ENCODE measurements at regions not wholly inside any gene's neighbourhood (a gene's known extent, or its start where the extent isn't known, plus 50 kb on each side); places are given as distances from the start of the nearest gene placed in this dataset.

DNA sequence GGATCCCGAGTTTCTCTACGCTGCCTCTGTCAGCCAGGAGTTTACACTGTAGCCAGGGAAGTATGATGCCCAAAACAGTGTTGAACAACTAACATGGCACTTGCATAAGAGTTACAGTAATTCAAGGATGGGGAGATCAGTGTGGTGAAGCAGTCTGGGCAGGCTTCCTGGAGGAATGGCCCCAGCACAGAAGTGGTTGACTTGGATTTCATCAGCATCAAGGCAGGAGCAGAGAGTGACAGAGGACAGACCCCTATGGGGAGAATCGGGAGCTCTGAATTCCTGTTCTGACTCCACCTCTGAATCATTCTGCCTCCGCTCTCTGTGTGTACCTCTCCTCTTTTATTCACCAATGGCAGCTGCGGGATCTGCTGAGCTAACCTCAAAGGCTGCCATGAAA, 124.5 kb downstream of the KCNA5 start:
- TF ChIP-seq POLR2A (IDR thresholded peaks at IDR 0.05) (no peak), POLR2AphosphoS5 (IDR thresholded peaks at IDR 0.05) (no peak), EP300 (IDR thresholded peaks at IDR 0.05) (no peak)
- TF ChIP-seq, protein P1, sequence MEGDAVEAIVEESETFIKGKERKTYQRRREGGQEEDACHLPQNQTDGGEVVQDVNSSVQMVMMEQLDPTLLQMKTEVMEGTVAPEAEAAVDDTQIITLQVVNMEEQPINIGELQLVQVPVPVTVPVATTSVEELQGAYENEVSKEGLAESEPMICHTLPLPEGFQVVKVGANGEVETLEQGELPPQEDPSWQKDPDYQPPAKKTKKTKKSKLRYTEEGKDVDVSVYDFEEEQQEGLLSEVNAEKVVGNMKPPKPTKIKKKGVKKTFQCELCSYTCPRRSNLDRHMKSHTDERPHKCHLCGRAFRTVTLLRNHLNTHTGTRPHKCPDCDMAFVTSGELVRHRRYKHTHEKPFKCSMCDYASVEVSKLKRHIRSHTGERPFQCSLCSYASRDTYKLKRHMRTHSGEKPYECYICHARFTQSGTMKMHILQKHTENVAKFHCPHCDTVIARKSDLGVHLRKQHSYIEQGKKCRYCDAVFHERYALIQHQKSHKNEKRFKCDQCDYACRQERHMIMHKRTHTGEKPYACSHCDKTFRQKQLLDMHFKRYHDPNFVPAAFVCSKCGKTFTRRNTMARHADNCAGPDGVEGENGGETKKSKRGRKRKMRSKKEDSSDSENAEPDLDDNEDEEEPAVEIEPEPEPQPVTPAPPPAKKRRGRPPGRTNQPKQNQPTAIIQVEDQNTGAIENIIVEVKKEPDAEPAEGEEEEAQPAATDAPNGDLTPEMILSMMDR (IDR thresholded peaks at IDR 0.05), result no peak

All from stomach (tissue), 4 donors.